NT2/D1 (cell line): ENCODE measurements at regions not wholly inside any gene's neighbourhood (a gene's known extent, or its start where the extent isn't known, plus 50 kb on each side); places are given as distances from the start of the nearest gene placed in this dataset.

Experiments used
- YY1 ChIP-seq: IDR thresholded peaks from 2 replicates; pipeline ENCODE4 v1.6.1; 2011; ENCODE audit not compliant: insufficient read length, insufficient read depth
- ZNF274 ChIP-seq: IDR thresholded peaks from 2 replicates; pipeline ENCODE4 v1.6.1; 2011; ENCODE audit warnings: mild to moderate bottlenecking, low read depth, low read length

DNA sequence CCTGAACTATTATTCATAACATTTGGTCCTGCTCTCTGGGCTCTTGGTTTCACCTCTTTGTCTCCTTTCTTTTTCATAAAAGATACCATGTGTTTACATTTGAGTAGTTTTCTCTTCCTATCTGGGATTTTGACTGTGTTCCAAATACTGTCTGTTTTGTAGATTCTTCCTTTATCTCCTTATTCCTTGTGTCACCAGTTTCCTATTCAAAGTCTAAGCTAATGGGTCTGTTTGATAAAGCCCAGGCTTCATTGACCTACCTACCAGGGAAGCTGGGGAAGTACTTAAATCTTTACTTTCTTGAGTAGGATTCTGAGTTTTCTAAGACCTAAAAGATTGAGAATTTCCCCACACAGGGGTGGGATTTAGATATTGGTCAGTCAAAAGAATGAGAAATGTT, 409.5 kb downstream of the RAPGEF2 start:
- TF ChIP-seq YY1 (no peak), ZNF274 (no peak)
